OCI-LY3 (cell line): ENCODE measurements at regions not wholly inside any gene's neighbourhood (a gene's known extent, or its start where the extent isn't known, plus 50 kb on each side); places are given as distances from the start of the nearest gene placed in this dataset.

Experiments
- H2AFZ ChIP-seq: fragments of 200-600, 300-600 bp; shearing (Covaris generic); 2 replicates; pipeline ENCODE4 v1.6.0; 2014; ENCODE audit warnings: antibody characterized with exemption, low read depth, low read length
- H3K27ac ChIP-seq: fragments of 200-600, 300-600 bp; sonication (generic); 2 replicates; pipeline ENCODE4 v1.5.1; 2014; ENCODE audit warnings: mild to moderate bottlenecking, low read length, moderate library complexity, mixed read lengths
- H3K27me3 ChIP-seq: fragments of 200-600, 300-600 bp; sonication (generic); 2 replicates; pipeline ENCODE4 v1.6.1; 2014; ENCODE audit warnings: low read depth, low read length, mixed read lengths
- H3K36me3 ChIP-seq: fragments of 200-600, 300-600 bp; sonication (generic); replicated peaks from 2 replicates; pipeline ENCODE3; 2014; ENCODE audit warnings: low read depth, low read length, mixed read lengths
- H3K4me1 ChIP-seq: fragments of 300-600, 200-600 bp; sonication (generic); 2 replicates; pipeline ENCODE4 v1.6.1; 2014; ENCODE audit warnings: low read length, mixed read lengths
- H3K4me2 ChIP-seq: fragments of 200-600, 300-600 bp; sonication (generic); 2 replicates; pipeline ENCODE4 v1.6.1; 2014; ENCODE audit warnings: low read length, mixed read lengths
- H3K4me3 ChIP-seq: fragments of 300-600, 200-600 bp; sonication (generic); 2 replicates; pipeline ENCODE4 v1.5.1; 2014; ENCODE audit warnings: antibody characterized with exemption, mild to moderate bottlenecking, low read length, moderate library complexity
- H3K79me2 ChIP-seq: fragments of 300-600, 200-600 bp; shearing (Covaris generic); 2 replicates; pipeline ENCODE4 v1.6.1; 2014; ENCODE audit warnings: mild to moderate bottlenecking, low read length, mixed read lengths
- H3K9ac ChIP-seq: fragments of 300-600, 200-600 bp; shearing (Covaris generic); 2 replicates; pipeline ENCODE4 v1.6.0; 2014; ENCODE audit warnings: mild to moderate bottlenecking, low read length, moderate library complexity
- H3K9me3 ChIP-seq: fragments of 200-600, 300-600 bp; shearing (Covaris generic); 2 replicates; pipeline ENCODE4 v1.6.1; 2014; ENCODE audit warnings: low read length, mixed read lengths; ENCODE audit not compliant: insufficient read depth
- H4K20me1 ChIP-seq: fragments of 200-600, 300-600 bp; sonication (generic); 2 replicates; pipeline ENCODE4 v1.6.1; 2016; ENCODE audit warnings: low read length, mixed read lengths; ENCODE audit not compliant: insufficient read depth
- EZH2phosphoT487 ChIP-seq: fragments of 200-600 bp; shearing (Covaris generic); IDR thresholded peaks from 2 replicates; pipeline ENCODE4 v1.6.1; 2018; ENCODE audit warnings: antibody characterized with exemption, mixed run types, low read depth
- TF ChIP-seq, protein P1 (sequence below): fragments of 200-600, 300-600 bp; sonication (generic); IDR thresholded peaks from 2 replicates; pipeline ENCODE4 v1.5.1; 2014; ENCODE audit warnings: antibody characterized with exemption, low read length, low read depth

DNA sequence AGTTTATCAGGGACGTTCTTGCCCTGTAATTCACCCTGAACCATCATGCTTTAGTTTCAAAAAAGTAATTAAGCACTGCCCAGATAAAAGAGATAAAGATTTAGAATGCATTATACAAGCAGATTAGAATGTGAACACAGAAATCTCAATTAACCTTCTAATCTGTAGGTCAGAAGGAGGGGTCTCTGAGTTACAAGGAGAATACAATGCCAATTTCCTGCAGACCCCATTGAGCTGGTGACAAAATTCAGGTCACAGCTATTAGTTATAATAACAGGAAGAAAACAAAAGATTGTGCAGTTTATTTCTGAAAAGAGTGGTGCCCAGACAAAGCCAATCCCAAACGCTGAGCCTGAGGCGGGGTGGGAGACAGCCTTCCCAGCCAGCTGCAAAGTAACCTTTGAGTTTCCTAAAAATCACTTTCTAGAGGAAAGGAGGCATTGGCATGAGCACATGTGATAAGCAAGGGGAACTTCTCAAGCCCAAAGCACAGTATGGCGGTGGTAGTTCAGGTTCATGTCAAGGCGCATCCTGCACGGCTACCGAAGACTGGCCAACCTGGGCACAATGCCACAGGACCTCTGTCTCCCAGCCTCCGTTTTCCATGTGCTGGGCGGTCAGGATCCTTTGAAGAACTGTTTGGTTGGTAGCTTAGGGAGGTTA is 192.5 kb downstream of the TTLL2 start:
- H3K4me3 ChIP-seq = no peak overlapping the region
- peaks cover 14% of the 10 kb centered on the region for H3K4me1 ChIP-seq
- no peaks in the 10 kb centered on the region for H3K36me3 ChIP-seq
- TF ChIP-seq, protein P1, sequence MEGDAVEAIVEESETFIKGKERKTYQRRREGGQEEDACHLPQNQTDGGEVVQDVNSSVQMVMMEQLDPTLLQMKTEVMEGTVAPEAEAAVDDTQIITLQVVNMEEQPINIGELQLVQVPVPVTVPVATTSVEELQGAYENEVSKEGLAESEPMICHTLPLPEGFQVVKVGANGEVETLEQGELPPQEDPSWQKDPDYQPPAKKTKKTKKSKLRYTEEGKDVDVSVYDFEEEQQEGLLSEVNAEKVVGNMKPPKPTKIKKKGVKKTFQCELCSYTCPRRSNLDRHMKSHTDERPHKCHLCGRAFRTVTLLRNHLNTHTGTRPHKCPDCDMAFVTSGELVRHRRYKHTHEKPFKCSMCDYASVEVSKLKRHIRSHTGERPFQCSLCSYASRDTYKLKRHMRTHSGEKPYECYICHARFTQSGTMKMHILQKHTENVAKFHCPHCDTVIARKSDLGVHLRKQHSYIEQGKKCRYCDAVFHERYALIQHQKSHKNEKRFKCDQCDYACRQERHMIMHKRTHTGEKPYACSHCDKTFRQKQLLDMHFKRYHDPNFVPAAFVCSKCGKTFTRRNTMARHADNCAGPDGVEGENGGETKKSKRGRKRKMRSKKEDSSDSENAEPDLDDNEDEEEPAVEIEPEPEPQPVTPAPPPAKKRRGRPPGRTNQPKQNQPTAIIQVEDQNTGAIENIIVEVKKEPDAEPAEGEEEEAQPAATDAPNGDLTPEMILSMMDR = no peak
- TF ChIP-seq EZH2phosphoT487 = no peak
- no peak overlapping the region for H3K9ac ChIP-seq
- no peak overlapping the region for H2AFZ ChIP-seq
- H4K20me1 ChIP-seq = no peaks in the 10 kb centered on the region
- no peaks in the 10 kb centered on the region for H3K9me3 ChIP-seq
- peaks cover 47% of the 10 kb centered on the region for H3K27me3 ChIP-seq
- no peak overlapping the region for H3K27ac ChIP-seq
- H3K79me2 ChIP-seq = no peaks in the 10 kb centered on the region
- H3K4me2 ChIP-seq = no peak overlapping the region

DNA sequence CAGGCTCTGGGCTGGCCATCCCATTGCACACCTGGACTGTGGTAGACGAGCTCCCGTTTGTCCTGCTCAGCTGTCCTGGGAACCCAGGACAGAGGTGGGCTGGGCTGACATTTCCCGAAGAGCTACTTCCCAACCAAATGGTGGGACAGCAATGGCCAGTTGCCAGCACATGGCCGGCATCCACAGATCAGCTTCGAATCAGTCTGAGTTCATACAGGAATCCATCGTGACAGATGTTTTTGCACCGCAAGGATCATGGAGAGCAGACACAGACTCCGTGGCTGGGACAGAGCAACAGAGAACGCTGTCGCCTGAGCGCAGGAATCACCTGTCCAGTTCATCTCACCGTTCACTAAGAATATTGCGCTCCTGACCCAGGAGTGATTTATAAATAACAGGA is 198.5 kb downstream of the TTLL2 start:
- Histone ChIP-seq H3K4me3 (no peak overlapping the region), H3K36me3 (no peaks in the 10 kb centered on the region), H3K27ac (no peak overlapping the region), H3K79me2 (no peaks in the 10 kb centered on the region), H3K27me3 (peaks cover 40% of the 10 kb centered on the region), H3K4me2 (no peak overlapping the region), H4K20me1 (no peaks in the 10 kb centered on the region), H2AFZ (no peak overlapping the region), H3K9ac (no peak overlapping the region), H3K4me1 (peaks cover 13% of the 10 kb centered on the region), H3K9me3 (no peaks in the 10 kb centered on the region)
- TF ChIP-seq, protein P1 = no peak
- no peak for TF ChIP-seq EZH2phosphoT487

DNA sequence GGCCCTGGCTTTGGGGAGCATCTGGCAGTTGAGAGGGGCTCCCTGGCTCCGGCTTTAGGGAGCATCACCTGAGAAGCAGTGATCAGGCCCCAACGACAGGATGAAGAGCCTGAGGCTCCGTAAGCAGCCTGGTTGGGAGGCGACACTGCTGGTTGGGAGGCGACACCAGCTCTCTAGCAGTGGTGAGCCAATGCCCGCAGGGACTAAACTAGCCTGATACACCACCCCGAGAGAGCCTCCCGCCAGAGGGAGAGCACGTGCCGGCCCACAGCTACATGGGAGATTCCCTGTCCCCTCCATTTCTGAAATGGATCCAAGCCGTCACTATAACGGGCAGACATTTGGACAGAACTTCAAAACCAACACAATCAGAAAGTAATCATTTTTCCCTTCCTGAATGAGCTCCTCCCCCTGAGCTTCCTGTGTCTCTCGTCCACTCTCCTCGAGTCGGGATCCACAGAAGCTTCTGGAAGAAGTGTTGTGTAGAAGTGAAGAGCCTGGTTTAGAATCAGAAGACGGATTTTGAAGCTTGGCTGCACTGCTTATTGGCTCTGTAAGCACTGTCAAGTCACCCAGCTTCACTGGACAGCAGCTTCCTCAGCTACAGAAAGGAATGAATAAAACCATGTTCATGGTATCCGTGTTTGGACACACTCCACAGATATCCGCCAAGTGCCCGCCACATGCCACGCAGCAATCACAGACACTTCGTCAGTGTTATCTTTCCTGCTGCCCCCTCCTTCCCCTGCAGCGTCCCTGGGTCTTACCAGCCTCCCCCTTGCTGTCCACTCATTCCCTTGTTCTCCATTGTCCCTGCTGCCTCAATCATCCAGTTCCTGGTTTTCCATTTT is 199.6 kb downstream of the TTLL2 start:
- TF ChIP-seq EZH2phosphoT487 = no peak
- TF ChIP-seq, protein P1 = no peak
- peaks cover 36% of the 10 kb centered on the region for H3K27me3 ChIP-seq
- H3K4me2 ChIP-seq = no peak overlapping the region
- H3K4me1 ChIP-seq = peaks cover 23% of the 10 kb centered on the region
- no peaks in the 10 kb centered on the region for H4K20me1 ChIP-seq
- H2AFZ ChIP-seq = no peak overlapping the region
- H3K9me3 ChIP-seq = no peaks in the 10 kb centered on the region
- no peak overlapping the region for H3K4me3 ChIP-seq
- H3K9ac ChIP-seq = no peak overlapping the region
- no peak overlapping the region for H3K27ac ChIP-seq
- H3K79me2 ChIP-seq = no peaks in the 10 kb centered on the region
- H3K36me3 ChIP-seq = no peaks in the 10 kb centered on the region

DNA sequence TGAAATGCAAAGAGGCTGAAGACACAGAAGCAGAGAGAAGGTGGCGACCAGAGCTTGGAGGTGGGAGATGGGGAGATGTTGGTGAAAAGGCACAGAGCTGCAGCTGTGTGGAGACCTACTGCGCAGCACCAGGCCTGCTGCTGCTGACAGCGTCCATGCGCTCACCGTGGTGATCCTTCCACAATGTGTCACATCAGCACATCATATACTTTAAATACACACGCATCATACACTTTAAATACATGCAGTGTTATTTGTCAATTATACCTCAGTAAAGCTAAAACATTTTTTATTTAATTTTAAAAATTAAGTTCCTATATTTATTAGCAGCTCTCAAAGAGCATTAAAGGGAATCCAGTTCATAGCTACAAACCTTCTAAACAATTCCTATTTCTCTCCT is 200.9 kb downstream of the TTLL2 start:
- no peak overlapping the region for H3K4me2 ChIP-seq
- no peaks in the 10 kb centered on the region for H3K36me3 ChIP-seq
- no peak overlapping the region for H2AFZ ChIP-seq

More for the DNA sequence above, 200.9 kb downstream of the TTLL2 start:
- H4K20me1 ChIP-seq = no peaks in the 10 kb centered on the region
- no peak overlapping the region for H3K27ac ChIP-seq
- no peaks in the 10 kb centered on the region for H3K79me2 ChIP-seq
- no peak for TF ChIP-seq EZH2phosphoT487
- TF ChIP-seq, protein P1 = no peak
- H3K4me3 ChIP-seq = no peak overlapping the region
- H3K4me1 ChIP-seq = peaks cover 32% of the 10 kb centered on the region
- H3K9me3 ChIP-seq = no peaks in the 10 kb centered on the region
- no peak overlapping the region for H3K9ac ChIP-seq
- peaks cover 38% of the 10 kb centered on the region for H3K27me3 ChIP-seq
